ENCODE measurements at regions not wholly inside any gene's neighbourhood (a gene's known extent, or its start where the extent isn't known, plus 50 kb on each side); places are given as distances from the start of the nearest gene placed in this dataset.

DNA sequence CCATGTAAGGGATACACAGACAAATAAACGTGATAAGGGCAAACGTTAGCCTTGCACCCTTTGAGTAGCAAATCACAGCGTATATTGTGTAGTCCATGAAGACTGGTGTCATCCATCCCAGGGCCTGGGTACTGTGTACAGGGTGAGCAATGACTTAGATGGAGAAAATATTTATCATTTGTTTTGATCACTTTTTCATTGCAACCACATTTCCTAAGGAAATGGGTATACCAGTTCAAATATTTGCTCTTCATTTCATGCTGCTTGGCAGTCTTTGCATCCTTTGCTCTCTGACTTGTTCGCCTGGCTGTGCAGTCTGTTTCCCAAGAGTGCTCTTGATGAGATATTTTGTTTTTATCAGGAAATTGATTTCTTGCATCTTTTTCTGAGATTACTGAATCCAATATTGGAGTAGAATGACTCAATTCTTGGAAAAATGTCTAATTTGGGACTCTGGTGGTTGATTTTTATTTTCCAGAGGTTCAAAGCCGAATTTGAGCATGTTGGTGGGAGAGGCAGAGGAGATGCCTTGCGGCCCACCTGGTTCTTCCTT lies 424.6 kb upstream of the SEMA6D start:
- TF ChIP-seq, protein P1, sequence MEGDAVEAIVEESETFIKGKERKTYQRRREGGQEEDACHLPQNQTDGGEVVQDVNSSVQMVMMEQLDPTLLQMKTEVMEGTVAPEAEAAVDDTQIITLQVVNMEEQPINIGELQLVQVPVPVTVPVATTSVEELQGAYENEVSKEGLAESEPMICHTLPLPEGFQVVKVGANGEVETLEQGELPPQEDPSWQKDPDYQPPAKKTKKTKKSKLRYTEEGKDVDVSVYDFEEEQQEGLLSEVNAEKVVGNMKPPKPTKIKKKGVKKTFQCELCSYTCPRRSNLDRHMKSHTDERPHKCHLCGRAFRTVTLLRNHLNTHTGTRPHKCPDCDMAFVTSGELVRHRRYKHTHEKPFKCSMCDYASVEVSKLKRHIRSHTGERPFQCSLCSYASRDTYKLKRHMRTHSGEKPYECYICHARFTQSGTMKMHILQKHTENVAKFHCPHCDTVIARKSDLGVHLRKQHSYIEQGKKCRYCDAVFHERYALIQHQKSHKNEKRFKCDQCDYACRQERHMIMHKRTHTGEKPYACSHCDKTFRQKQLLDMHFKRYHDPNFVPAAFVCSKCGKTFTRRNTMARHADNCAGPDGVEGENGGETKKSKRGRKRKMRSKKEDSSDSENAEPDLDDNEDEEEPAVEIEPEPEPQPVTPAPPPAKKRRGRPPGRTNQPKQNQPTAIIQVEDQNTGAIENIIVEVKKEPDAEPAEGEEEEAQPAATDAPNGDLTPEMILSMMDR (IDR thresholded peaks at IDR 0.05), result no peak
- TF ChIP-seq POLR2A (IDR thresholded peaks at IDR 0.05), result no peak

Data from lower leg skin (tissue), 3 donors.